ENCODE measurements at regions not wholly inside any gene's neighbourhood (a gene's known extent, or its start where the extent isn't known, plus 50 kb on each side); places are given as distances from the start of the nearest gene placed in this dataset.
"Not testable (repeated sequence)": the region's sequence is repeated elsewhere in the genome, so short reads cannot be mapped to it uniquely, and the experiment has no call there.

DNA sequence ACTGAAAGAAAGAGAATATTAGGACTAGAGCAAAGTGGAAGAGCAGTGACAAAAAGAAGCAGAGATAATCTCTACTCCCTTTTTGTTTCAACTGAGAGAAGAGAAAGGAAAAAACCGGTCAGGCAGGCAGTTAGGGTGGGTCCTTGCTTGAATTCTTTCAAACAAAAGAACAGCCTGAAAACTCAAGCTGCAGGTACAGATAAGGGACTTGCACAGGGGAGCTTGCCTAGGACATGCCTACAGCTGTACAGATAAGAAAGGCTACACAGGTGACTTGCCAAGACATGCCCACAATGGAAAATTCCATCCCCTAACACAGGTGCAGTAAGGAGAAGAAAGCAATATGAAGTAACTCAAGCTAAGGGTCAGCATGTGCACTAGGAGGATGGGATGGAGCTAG, 532.2 kb upstream of the MIS18BP1 start:
- Mint-ChIP-seq H3K4me3 (no peak overlapping the region), H3K9me3 (peaks cover 20 to 21% of the 10 kb centered on the region in 2 donors), H3K4me1 (no peaks in the 10 kb centered on the region), H3K27me3 (no peaks in the 10 kb centered on the region), H3K27ac (no peak overlapping the region), H3K36me3 (no peaks in the 10 kb centered on the region)
- no peak for DNase-seq
- ATAC-seq (replicated peaks): no peak

DNA sequence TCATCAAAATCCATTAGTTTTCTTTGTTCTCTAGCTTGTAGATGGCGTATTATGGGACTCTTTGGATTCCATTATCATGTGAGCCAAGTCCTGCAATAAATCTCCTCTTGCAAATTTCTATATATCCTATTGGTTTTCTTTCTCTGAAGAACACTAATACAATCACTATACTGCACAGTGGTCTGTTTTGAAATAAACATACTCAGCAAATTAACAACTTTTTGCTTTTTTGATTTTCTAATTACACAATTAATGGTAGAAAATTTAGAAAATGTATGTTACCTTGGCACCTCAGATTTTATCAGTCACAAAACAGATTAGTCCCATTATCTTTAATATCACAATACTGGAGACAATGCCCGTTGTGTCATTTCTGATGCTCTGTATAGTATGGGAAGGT, 513.2 kb upstream of the MIS18BP1 start:
- Mint-ChIP-seq H3K4me3 (no peak overlapping the region), H3K9me3 (peaks cover 0 to 6% of the 10 kb centered on the region in 2 donors), H3K4me1 (no peaks in the 10 kb centered on the region), H3K27me3 (no peaks in the 10 kb centered on the region), H3K36me3 (no peaks in the 10 kb centered on the region), H3K27ac (no peak overlapping the region)
- no peak for ATAC-seq (replicated peaks)
- DNase-seq: no peak

DNA sequence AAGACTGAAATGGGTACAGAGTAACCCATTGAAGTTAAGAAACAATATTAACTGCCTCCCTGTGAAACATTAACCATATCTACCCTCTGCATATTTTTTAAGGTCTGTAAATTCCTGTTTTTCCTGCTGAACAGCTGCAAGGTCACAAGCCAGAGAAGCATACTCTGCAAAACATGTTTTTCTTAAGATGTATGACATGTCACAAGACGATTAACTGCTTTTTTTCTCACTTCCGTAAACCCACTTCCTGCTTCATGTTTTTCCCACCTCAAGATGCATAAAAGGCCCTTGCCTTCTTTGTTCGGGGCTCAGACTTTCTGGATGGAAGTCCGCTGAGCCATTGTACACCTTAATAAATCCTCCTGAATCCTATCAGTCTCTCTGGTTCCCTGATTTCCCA, 504.7 kb upstream of the MIS18BP1 start:
- no peak for DNase-seq

DNA sequence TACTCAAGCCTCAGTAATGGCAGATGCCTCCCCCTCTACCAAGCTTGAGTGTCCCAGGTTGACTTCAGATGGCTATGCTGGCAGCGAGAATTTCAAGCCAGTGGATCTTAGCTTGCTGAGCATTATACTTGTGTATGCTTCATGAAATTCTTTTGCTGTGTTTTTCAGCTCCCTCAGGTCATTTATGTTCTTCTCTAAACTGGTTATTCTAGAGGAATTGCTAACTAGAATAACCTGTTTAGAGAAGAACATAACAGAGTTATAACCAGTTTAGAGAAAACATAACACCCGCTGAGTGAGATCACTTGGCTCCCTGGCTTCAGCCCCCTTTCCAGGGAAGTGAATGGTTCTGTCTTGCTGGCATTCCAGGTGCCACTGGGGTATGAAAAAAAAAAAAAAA, 503.4 kb upstream of the MIS18BP1 start:
- peaks cover 17 to 28% of the 10 kb centered on the region in 2 donors for H3K9me3 Mint-ChIP-seq
- H3K4me1 Mint-ChIP-seq, H3K36me3 Mint-ChIP-seq: not testable (repeated sequence)

More for the DNA sequence above, 504.7 kb upstream of the MIS18BP1 start:
- no peak for ATAC-seq (replicated peaks)
- Mint-ChIP-seq H3K9me3 (peaks cover 17 to 24% of the 10 kb centered on the region in 2 donors), H3K27me3 (no peaks in the 10 kb centered on the region), H3K27ac (no peak overlapping the region), H3K36me3 (no peaks in the 10 kb centered on the region), H3K4me3 (no peak overlapping the region), H3K4me1 (peaks cover 0 to 5% of the 10 kb centered on the region in 2 donors)

DNA sequence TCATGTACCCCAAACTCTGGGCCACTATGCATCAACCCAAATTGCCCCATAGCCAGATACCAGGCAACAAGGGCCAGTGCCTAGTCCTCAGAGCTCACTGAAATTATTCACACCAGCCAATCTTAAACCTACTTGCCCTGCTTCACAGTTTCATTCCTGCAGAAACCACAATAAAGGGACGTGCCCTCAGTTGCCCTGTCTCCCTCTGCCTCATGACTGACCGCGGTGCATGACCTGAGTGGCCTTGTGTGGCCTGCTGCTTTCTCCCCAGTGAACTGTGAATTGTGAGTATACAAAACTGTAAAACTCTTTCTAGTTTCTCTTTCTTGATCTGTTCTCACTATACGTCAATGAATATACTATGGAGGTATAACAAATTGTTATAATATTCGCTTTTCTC, 490.9 kb upstream of the MIS18BP1 start:
- DNase-seq: no peak
- ATAC-seq (replicated peaks): no peak
- Mint-ChIP-seq H3K27ac (no peak overlapping the region), H3K27me3 (no peaks in the 10 kb centered on the region), H3K4me3 (no peak overlapping the region), H3K4me1 (no peaks in the 10 kb centered on the region), H3K9me3 (peaks cover 5 to 6% of the 10 kb centered on the region in 2 donors), H3K36me3 (no peaks in the 10 kb centered on the region)

More for the DNA sequence above, 503.4 kb upstream of the MIS18BP1 start:
- H3K27ac Mint-ChIP-seq; H3K27me3 Mint-ChIP-seq; DNase-seq; H3K4me3 Mint-ChIP-seq; ATAC-seq (replicated peaks): not testable (repeated sequence)

DNA sequence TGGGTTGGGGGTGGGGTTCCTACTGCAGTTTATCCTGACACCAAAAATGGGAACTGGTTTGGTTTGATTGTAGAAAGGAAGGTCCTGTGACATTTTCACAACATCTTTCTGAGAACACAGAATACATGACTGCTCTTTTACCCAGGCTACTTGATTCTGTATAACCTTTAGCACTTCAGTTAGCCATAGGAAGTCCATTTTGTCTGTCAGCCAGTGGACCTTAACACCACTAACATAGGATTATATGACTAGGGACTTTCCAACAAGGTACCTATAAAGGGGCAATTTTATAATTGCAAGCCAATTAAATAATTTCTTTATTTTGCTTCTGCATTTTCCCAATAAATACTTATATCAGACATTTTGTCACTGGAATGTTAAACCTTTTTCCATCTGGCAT, 489.2 kb upstream of the MIS18BP1 start:
- Mint-ChIP-seq H3K9me3 (peaks cover 5% of the 10 kb centered on the region in 2 donors), H3K4me3 (no peak overlapping the region), H3K27ac (no peak overlapping the region), H3K27me3 (no peaks in the 10 kb centered on the region), H3K36me3 (no peaks in the 10 kb centered on the region), H3K4me1 (no peaks in the 10 kb centered on the region)
- ATAC-seq (replicated peaks) (no peak), DNase-seq (no peak)

DNA sequence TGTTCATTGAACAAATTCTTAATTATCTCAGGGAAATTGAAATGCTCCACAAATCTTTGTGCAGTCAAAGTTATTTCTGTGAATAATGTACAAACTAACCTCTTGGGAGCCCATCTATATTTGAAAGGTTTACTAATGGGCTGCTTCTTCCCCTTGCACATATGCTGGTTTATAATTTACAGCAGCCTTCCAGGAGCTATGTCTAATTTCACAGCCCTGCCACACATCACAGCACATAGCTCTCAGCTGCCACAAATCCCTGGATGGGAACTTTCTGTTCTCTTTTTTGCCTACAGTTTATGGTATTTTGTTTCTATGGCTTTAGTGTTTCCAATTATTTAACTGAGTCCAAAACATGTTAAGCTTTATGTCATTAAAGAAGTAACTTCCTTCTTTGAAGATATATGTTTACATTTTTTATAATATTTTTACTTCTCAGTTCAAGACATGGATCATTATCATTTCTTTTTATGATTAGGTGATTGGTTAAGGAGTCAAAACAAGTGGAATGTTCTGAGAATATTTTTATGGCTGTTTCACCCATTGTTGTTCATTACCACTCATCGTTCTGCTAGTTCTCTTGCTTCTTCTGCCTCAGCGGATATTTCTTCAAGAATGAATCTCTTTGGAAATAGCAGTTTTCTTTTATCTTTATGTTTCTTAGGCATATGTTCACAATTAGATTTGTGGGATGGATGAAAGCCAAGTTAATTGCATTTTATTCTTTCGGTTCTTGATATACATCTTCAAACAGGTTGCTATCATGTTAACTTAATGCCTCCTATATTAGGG, 475.6 kb upstream of the MIS18BP1 start:
- H3K27ac Mint-ChIP-seq: no peak overlapping the region
- ATAC-seq (replicated peaks) (no peak), DNase-seq (no peak)
- no peaks in the 10 kb centered on the region for H3K27me3 Mint-ChIP-seq
- no peaks in the 10 kb centered on the region for H3K4me1 Mint-ChIP-seq
- H3K9me3 Mint-ChIP-seq: peaks cover 5 to 6% of the 10 kb centered on the region in 2 donors
- H3K36me3 Mint-ChIP-seq: no peaks in the 10 kb centered on the region
- H3K4me3 Mint-ChIP-seq: no peak overlapping the region

DNA sequence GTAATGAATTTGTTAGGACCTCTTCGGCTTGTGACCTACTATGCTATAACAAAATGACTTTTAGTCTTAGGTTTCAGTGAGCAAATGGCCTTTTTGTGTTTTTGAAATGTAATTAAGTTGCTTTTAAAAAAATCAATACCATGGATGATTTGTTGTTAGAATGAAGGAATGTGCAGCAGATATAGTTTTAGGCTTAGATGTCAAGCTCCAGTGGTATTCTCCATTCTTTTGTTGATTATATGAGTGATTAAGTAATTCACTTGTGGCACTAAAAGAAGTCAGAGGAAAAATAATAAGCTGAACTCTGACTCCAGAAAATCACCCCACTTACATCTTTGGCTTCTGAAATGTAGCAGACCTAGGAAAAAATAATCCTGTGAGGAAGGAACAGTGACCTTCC, 474.1 kb upstream of the MIS18BP1 start:
- DNase-seq: no peak
- ATAC-seq (replicated peaks): no peak
- H3K36me3 Mint-ChIP-seq: no peaks in the 10 kb centered on the region
- H3K9me3 Mint-ChIP-seq: peaks cover 4 to 6% of the 10 kb centered on the region in 2 donors
- no peak overlapping the region for H3K27ac Mint-ChIP-seq
- no peaks in the 10 kb centered on the region for H3K4me1 Mint-ChIP-seq
- H3K4me3 Mint-ChIP-seq: no peak overlapping the region
- no peaks in the 10 kb centered on the region for H3K27me3 Mint-ChIP-seq

DNA sequence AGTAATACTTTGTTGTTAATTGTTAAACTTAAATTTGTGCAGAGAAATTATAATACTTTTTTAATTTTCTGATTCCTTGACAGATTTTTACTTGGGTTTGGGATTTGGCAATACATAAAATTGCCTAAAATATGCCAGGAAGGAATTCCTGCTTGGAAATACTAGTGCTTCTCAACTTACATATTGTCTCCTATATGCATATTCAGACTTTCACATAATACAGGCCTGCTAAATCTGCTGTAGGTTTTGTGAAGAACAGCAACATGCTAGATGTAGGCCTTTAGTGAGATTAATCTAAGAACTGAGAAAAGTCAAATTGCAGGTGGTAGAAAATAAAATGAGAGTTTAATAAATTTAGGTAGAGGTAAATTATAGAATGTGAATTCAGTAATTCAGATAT, 468.5 kb upstream of the MIS18BP1 start:
- Mint-ChIP-seq H3K4me3 (no peak overlapping the region), H3K36me3 (no peaks in the 10 kb centered on the region), H3K9me3 (peaks cover 5 to 6% of the 10 kb centered on the region in 2 donors), H3K4me1 (no peaks in the 10 kb centered on the region), H3K27ac (no peak overlapping the region), H3K27me3 (no peaks in the 10 kb centered on the region)
- no peak for ATAC-seq (replicated peaks)
- no peak for DNase-seq

DNA sequence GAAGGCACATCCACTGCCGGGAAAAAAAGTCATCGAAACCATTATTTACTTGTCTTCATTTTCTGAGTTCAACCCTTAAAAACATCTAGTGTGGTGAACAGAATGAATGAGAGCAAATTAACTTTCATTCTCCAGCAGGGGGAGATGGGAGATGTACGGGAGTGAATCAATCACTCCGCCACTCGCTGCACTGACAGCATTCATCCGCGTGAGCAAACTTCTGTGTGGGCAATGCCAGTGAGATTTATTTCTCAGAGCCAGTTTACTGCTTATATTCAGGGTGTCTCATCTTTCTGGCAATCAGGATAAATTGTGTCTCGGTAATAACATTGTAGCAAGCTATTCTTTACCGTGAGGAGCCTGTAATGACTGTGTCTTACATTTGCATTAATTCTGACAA, 463.6 kb upstream of the MIS18BP1 start:
- Mint-ChIP-seq H3K27ac (no peak overlapping the region), H3K4me1 (no peaks in the 10 kb centered on the region), H3K9me3 (peaks cover 0 to 3% of the 10 kb centered on the region in 2 donors), H3K27me3 (no peaks in the 10 kb centered on the region), H3K36me3 (no peaks in the 10 kb centered on the region), H3K4me3 (no peak overlapping the region)
- DNase-seq (no peak), ATAC-seq (replicated peaks) (no peak)

DNA sequence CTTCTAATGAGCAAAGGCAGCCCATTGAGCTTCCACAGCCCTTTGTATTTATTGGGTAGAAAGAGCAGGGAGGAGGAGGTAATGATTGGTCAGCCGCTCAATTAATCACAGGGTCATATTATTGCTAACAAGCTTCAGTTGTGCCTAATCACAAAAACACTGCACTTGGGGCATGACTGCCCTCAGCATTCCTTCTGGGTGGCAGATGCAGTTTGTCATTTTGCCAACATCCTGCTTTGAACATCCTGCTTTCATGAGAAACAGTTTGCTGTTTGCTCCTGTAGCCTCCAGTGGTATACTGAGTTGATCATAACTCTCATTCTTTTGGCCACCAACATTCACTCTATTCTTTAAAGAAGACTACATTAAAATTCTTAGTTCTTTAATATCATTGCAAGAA, 462.9 kb upstream of the MIS18BP1 start:
- no peak overlapping the region for H3K4me3 Mint-ChIP-seq
- H3K27me3 Mint-ChIP-seq: no peaks in the 10 kb centered on the region
- H3K9me3 Mint-ChIP-seq: peaks cover 0 to 3% of the 10 kb centered on the region in 2 donors
- no peak for ATAC-seq (replicated peaks)
- DNase-seq: no peak
- H3K4me1 Mint-ChIP-seq: no peaks in the 10 kb centered on the region
- H3K27ac Mint-ChIP-seq: no peak overlapping the region
- no peaks in the 10 kb centered on the region for H3K36me3 Mint-ChIP-seq

DNA sequence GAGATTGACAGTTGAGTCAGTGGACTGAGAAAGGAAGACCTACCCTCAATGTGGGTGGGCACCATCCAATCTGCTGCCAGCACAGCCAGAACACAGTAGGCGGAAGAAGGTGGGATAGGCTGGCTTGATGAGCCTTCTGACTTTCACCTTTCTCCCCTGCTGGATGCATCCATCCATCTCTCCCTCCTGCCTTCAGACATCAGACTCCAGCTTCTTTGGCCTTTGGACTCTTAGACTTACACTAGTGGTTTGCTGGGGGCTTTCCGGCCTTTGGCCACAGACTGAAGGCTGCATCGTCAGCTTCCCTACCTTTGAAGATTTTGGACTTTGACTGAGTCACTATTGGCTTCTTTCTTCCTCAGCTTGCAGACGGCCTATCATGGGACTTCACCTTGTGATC, 456.5 kb upstream of the MIS18BP1 start:
- H3K4me1 Mint-ChIP-seq: no peaks in the 10 kb centered on the region
- no peaks in the 10 kb centered on the region for H3K36me3 Mint-ChIP-seq
- H3K4me3 Mint-ChIP-seq: no peak overlapping the region
- ATAC-seq (replicated peaks): no peak
- peaks cover 0 to 2% of the 10 kb centered on the region in 2 donors for H3K9me3 Mint-ChIP-seq
- no peak overlapping the region for H3K27ac Mint-ChIP-seq
- no peaks in the 10 kb centered on the region for H3K27me3 Mint-ChIP-seq
- DNase-seq: no peak

DNA sequence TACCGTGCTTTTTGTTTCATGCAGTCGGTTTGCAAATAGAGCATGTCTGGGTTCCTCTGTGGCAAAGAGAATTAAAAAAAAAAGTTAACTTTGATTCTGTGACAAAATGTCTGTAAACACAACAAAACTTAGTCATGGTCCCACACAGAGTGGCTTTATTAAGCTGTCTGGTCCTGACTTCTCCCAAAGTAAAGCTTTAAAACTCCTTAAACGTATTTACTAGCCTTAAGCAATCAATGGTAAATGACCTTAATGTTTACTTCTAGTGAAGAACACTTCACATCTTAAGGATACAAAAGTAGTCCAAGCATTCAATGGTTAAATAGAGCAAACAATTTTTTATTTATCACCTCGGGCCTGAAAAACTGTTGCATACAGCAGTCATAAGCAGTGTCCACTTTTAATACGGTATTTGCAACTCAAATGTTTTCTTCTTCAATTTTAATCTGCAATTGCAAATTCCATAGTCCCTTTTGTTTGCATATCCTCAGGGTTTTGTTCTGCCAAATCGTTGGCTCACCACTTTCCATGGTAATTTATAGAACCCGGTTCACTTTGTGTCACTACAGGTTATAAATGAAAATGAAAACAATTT, 453.0 kb upstream of the MIS18BP1 start:
- DNase-seq (no peak), ATAC-seq (replicated peaks) (no peak)
- Mint-ChIP-seq H3K36me3 (no peaks in the 10 kb centered on the region), H3K4me1 (no peaks in the 10 kb centered on the region), H3K4me3 (no peak overlapping the region), H3K27me3 (no peaks in the 10 kb centered on the region), H3K9me3 (peaks cover 0 to 5% of the 10 kb centered on the region in 2 donors), H3K27ac (no peak overlapping the region)

DNA sequence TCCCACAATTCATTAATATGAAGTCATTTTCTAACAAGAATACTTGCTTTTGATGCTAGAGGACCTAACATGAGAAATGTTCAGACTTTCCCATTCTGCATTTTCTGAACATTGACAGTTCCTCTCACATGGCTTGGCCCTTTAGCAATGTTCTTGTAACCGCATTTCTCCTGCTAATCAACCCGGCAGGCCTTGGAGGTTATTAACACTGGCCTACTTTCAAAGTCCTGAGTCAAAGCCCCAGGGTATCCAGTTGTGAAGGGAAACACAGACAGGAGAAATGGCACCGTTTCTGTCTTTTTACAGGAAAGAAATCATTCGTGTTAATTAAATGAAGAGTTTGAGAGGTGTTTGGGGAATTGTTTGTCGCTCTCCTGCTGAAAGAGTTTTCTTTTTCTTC, 446.5 kb upstream of the MIS18BP1 start:
- Mint-ChIP-seq H3K27me3 (no peaks in the 10 kb centered on the region), H3K27ac (no peak overlapping the region), H3K4me3 (no peak overlapping the region), H3K36me3 (no peaks in the 10 kb centered on the region), H3K4me1 (no peaks in the 10 kb centered on the region), H3K9me3 (peaks cover 3% of the 10 kb centered on the region in 2 donors)
- no peak for DNase-seq
- no peak for ATAC-seq (replicated peaks)

DNA sequence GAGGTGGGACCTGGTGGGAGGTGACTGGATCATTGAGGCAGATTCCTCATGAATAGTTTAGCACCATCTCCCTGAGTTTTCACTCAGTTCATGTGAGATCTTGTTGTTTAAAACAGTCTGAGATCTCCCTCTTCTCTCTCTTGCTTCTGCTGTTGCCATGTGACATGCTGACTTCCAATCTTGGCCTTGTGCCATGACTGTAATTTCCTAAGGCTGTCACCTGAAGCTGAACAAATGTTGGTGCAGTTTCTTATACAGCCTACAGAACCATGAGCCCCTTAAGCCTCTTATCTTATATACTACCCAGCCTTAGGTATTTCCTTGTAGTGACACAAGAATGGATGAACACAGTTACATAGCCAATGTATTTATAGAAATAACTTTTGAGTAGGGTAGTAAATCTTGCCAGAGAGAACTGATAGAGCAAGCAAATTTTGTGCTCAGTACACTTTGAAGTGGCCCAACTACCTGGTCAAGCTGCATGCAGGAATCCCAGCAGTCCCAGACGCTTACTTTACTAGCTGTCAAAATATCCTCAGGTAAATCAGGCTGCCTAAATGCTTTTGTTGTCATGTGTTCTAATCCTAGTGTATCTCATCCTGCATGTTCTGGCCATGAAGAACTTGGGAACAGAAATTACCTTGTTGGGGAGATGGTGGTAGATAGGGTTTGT, 445.6 kb upstream of the MIS18BP1 start:
- ATAC-seq (replicated peaks) (no peak), DNase-seq (no peak)
- peaks cover 3 to 7% of the 10 kb centered on the region in 2 donors for H3K9me3 Mint-ChIP-seq
- no peaks in the 10 kb centered on the region for H3K27me3 Mint-ChIP-seq
- no peak overlapping the region for H3K4me3 Mint-ChIP-seq
- H3K4me1 Mint-ChIP-seq: no peaks in the 10 kb centered on the region
- H3K36me3 Mint-ChIP-seq: no peaks in the 10 kb centered on the region
- no peak overlapping the region for H3K27ac Mint-ChIP-seq
